Motor neuron (in vitro differentiated cells): ENCODE measurements at regions not wholly inside any gene's neighbourhood (a gene's known extent, or its start where the extent isn't known, plus 50 kb on each side); places are given as distances from the start of the nearest gene placed in this dataset.

ENCODE experiments used
- ATAC-seq, 8 experiments: fragments of 200-7000 bp; cut with Tn5 transposase; replicated peaks in 6 of 8; 2 replicates each; pipeline ENCODE4 v1.8.0; 2021; ENCODE audit warnings: mild to moderate bottlenecking in 8 of 8, moderate library complexity in 8 of 8
- H3K27ac ChIP-seq, 2 donors: fragments of 250-450 bp; sonication (Bioruptor Pico); 2 replicates each; pipeline ENCODE4 v1.9.0; 2021; ENCODE audit warnings: antibody characterized with exemption in 2 of 2, mild to moderate bottlenecking in 2 of 2, moderate library complexity in 1 of 2
- H3K4me1 ChIP-seq, 2 donors: fragments of 250-450 bp; sonication (Bioruptor Pico); replicated peaks in 1 of 2; 2 replicates each; pipeline ENCODE4 v1.6.1; 2021; ENCODE audit warnings: antibody characterized with exemption in 2 of 2, mild to moderate bottlenecking in 2 of 2, moderate library complexity in 1 of 2
- H3K4me3 ChIP-seq, 5 donors: fragments of 250-450 bp; sonication (Bioruptor Pico); 2 replicates each; pipeline ENCODE4 v1.9.0; 2021; ENCODE audit warnings: antibody characterized with exemption in 5 of 5, mild to moderate bottlenecking in 5 of 5, moderate library complexity in 4 of 5
- WGBS, 10 experiments: fragments of 450-650 bp; shearing (Covaris generic); methylation state at CpG; one replicate each; pipeline ENCODE4 v1.0.0; 2022; 5-methylcytosine and 5-hydroxymethylcytosine counted together
- in situ Hi-C, 9 experiments: fragments of 400-800 bp; cut with MboI; loops; one replicate each; pipeline ENCODE4 v1.15.0; 2021; ENCODE audit warnings: low sequenced_read_pairs in 9 of 9, low pct_unique_long_range_greater_than_20kb in 2 of 9; ENCODE audit not compliant: unreplicated experiment in 9 of 9

DNA sequence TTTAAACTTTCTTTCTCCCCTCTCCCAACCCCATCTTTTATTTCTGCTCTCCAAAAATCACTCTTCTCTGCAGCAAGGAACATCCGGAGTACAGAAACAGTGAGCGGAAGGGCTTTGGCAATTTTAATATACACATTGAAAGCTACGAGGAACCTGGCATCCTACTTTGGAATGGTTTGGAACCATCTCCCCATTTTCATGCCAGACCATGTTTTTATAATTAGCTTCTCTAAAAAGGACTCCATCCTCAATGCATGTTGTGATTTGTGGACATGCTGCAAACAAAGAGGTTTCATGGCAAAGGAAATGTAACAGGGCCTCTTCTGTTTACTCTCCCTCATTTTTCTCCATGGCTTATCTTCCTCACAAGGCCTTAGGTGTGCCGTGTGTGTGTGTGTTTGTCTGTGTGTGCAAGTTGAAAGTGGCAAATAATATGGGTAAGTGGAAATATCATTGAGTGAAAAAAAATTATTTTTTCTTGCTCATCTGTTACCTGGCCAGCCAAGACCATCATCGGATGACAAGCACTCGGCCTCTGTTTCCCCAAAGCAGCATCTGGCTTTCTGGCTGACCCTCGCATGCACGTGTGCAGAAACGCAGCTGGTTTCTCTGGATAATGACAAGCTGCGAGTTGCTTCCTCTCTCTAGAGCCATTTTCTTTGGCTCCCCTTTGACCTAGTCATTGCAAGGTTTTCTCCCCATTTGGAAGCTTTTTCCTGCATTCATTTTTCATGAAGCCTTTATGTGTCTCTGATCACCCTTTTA is 585.0 kb downstream of the TMEM114 start:
- 4 to 81% (median 75%) methylated on average over 2 to 10 of the region's 10 CpGs; no CpG with 5 or more reads in 3 of the 10 experiments for WGBS, 10 experiments
- in situ Hi-C loops: no loop called here
- H3K4me1 ChIP-seq: peaks cover 0 to 17% of the 10 kb centered on the region in 2 donors
- H3K27ac ChIP-seq: peak overlapping the region in 1 of 2 donors; percentile 24
- H3K4me3 ChIP-seq: no peak overlapping the region
- ATAC-seq: no peak

DNA sequence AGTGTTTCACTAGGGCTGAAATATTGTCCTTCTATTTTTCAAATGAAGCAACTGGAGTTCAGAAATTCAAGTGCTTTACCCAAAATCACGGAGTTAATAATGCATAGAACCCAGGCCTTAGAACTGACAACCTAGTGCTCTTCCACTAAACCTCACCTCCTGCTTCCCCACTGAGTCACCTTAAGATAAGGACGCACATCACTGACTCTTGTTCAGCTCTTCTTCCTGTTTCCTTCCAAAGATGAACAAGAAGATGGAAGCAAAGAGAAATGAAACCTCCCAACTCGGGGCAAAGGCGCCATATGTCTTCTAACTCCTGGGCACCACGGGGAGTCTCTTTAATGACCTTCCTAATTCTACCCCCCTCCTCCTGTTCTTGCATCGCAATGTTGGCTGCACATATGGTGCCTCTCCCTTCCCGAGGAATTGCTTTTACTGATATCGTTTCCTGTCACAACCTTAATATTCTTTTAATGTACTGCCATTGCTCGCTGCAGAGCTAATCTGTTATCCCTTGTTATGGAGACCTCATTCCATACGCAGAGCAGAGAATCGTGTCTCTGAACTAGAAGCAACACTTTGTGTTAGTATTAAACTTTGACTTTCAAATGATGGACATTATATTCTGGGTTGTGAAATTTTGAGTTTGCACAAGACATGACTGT is 591.4 kb downstream of the TMEM114 start:
- H3K4me3 ChIP-seq: no peak overlapping the region
- no peak for ATAC-seq
- WGBS, 10 experiments: 0 to 80% (median 65%) methylated on average over 1 to 11 of the region's 11 CpGs
- no peaks in the 10 kb centered on the region for H3K4me1 ChIP-seq
- in situ Hi-C loops: no loop called here
- no peak overlapping the region for H3K27ac ChIP-seq

DNA sequence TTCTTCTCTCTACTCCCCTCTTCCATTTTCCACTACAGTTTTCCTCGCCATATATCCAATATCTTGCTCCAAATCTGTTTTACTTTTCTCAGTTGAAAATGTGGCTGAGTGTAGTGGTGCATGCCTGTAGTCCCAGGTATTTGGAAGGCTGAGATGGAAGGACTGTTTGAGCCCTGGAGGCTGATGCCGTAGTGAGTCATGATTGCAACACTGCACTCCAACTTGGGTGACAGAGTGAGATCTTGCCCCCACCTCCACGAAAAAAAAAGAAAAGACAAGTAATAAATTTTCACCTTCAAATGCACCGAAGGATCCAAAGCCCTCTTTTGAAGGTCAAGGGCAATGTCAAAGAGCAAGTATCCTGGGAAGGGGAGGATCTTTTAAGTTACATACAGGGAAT is 592.3 kb downstream of the TMEM114 start:
- H3K4me1 ChIP-seq: no peaks in the 10 kb centered on the region
- H3K27ac ChIP-seq: no peak overlapping the region
- no peak overlapping the region for H3K4me3 ChIP-seq
- in situ Hi-C loops: no loop called here
- WGBS, 10 experiments: 0 to 80% (median 39%) methylated on average over 1 to 4 of the region's 4 CpGs; no CpG with 5 or more reads in 2 of the 10 experiments
- no peak for ATAC-seq

- no peak for ATAC-seq
- H3K4me3 ChIP-seq: no peak overlapping the region
- in situ Hi-C loops: no loop called here
- no peak overlapping the region for H3K27ac ChIP-seq
- 0 to 100% (median 30%) methylated on average over 1 to 3 of the region's 3 CpGs; no CpG with 5 or more reads in 1 of the 10 experiments for WGBS, 10 experiments
- no peaks in the 10 kb centered on the region for H3K4me1 ChIP-seq
These were observed 597.7 kb downstream of the TMEM114 start for GRCh38 chr16:7992616-7993015.

GRCh38 chr16:7990626-7991260 is 599.6 kb downstream of the TMEM114 start:
- no peaks in the 10 kb centered on the region for H3K4me1 ChIP-seq
- no peak overlapping the region for H3K4me3 ChIP-seq
- in situ Hi-C loops: no loop called here
- no peak for ATAC-seq
- H3K27ac ChIP-seq: no peak overlapping the region
- 3 to 100% (median 73%) methylated on average over 4 to 11 of the region's 11 CpGs for WGBS, 10 experiments

DNA sequence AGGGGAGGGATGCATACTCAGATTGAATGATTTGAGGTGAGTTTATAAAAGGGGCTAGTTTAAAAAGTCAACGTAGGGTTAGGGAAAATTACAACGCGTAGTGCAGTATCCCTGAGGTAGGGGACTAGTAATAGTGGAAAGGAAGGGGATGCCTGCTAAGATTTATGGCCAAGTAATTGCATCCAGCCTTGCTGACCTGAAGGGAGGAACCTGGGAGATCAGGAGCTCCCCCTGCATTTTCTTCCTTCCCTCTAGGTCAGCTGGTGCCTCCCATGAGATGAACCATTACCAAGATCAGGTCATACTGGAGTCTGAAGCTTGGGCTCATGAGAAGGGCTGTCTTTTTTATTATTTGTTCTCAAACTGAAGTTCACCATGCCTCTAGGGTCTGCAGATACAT is 606.6 kb downstream of the TMEM114 start:
- H3K27ac ChIP-seq: no peak overlapping the region
- in situ Hi-C loops: no loop called here
- ATAC-seq: no peak
- no peak overlapping the region for H3K4me3 ChIP-seq
- 62 to 87% (median 86%) methylated on average over 2 to 3 of the region's 3 CpGs; no CpG with 5 or more reads in 7 of the 10 experiments for WGBS, 10 experiments
- peaks cover 0 to 39% of the 10 kb centered on the region in 2 donors for H3K4me1 ChIP-seq

- ATAC-seq: peak in 4 of 8 experiments; percentile 10 to 62 (median 48)
- H3K4me3 ChIP-seq: no peak overlapping the region
- in situ Hi-C loops: no loop called here
- H3K27ac ChIP-seq: no peak overlapping the region
- 0 to 77% (median 25%) methylated on average over 1 to 2 of the region's 2 CpGs for WGBS, 10 experiments
- H3K4me1 ChIP-seq: peaks cover 0 to 45% of the 10 kb centered on the region in 2 donors
These were observed 610.2 kb downstream of the TMEM114 start for GRCh38 chr16:7980133-7980483.

DNA sequence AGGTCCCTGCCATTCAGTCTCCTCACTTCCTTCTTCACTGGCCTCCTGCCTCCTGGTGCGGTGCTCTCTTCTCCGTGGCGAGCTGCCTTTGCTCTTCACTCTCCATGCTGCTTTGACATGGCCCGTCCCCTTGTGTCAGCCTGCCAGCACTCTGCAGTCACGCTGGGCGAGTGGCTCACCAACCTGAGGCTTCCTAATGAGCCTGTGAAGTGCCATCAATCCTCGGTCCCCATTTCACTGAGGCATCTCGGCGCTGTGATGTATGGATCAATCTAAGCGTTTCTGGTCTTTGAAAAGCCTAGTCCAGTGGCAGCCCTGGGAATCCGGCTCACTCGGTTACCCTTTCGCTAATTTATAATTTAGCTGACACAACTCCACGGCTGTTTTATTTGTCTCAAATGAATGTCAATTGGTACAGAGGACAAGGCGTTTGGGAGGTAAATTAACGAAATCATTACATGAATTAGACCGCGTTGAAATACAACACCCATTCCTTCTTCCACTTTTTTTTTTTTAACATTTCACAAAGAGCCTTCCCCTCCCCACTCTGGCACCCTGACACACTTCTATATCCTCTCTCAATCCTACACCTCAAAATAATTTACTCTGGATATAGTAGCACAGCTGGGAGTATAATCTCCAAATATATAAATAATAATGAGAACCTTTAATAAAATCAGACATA is 610.7 kb downstream of the TMEM114 start:
- peak overlapping the region in 1 of 2 donors; percentile 11 for H3K27ac ChIP-seq
- in situ Hi-C loops: no loop called here
- ATAC-seq: peak in 4 of 8 experiments; percentile 73 to 93 (median 91)
- 0 to 94% (median 46%) methylated on average over 3 to 18 of the region's 18 CpGs for WGBS, 10 experiments
- H3K4me1 ChIP-seq: peaks cover 0 to 45% of the 10 kb centered on the region in 2 donors
- H3K4me3 ChIP-seq: no peak overlapping the region

DNA sequence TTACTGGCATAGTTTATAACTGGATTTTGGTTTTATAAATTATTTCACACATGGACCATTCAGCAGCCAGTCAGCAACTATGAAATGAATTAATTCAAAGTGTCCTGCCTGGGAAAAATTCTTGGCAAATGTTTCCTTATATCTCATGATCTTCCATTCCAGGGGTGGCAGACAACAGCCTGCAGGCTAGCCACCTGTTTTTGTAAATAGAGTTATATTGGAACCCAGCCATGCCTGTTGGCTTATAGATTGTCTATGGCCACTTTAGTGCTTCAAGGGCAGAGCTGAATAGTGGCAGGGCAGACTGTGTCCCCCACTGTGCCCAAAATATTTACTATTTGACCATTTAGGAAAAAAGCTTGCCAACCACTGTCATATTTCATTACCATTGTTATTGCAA is 613.7 kb downstream of the TMEM114 start:
- Histone ChIP-seq H3K4me1 (peaks cover 0 to 35% of the 10 kb centered on the region in 2 donors), H3K27ac (no peak overlapping the region), H3K4me3 (no peak overlapping the region)
- in situ Hi-C loops: no loop called here
- no peak for ATAC-seq

DNA sequence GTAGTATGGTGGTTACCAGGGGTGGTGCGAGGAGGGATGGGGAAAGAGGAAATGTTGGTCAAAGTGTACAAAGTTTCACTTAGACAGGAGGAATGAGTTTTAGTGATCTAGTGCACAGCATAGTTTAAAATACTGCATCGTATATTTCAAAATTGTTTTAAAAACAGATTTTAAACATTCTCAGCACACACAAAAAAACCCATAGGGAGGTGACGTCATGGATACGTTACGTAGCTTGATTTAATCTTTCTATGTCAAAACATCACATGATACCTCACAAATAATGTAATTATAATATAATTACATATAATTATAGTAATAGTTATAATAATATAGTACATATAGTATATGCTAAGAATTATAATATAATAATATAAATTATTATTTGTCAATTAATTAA is 614.2 kb downstream of the TMEM114 start:
- H3K27ac ChIP-seq: no peak overlapping the region
- peaks cover 0 to 31% of the 10 kb centered on the region in 2 donors for H3K4me1 ChIP-seq
- WGBS, 10 experiments: 17 to 100% (median 62%) methylated on average over 2 to 5 of the region's 5 CpGs; no CpG with 5 or more reads in 2 of the 10 experiments
- no peak for ATAC-seq
- no peak overlapping the region for H3K4me3 ChIP-seq
- in situ Hi-C loops: no loop called here

DNA sequence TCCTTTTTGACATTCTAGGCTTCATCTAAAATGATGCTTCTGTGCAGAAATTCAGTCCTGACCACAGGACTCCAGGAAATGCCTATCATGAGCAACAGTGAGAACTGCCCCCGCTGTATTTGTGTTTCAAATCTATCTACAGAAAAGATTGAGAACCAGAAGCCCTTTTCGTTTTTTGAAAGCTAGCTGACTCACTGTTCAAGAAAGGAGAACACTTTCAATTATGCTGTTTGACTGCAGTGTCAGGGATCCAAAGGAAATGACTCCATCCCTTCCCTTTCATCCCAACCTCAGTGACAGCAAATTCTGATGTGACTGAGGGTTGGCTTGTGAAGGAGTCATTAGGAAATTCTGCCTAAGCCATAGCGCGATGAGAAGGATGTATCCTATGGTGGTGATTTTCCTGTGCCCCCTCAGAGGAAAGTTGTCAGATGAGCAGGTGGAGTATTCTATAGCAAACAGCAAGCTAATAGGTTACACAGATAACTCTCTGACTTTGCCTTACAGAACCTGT is 622.3 kb downstream of the TMEM114 start:
- peaks cover 0 to 22% of the 10 kb centered on the region in 2 donors for H3K4me1 ChIP-seq
- WGBS, 10 experiments: 0 to 100% (median 20%) methylated on average over 1 to 4 of the region's 4 CpGs; no CpG with 5 or more reads in 1 of the 10 experiments
- H3K27ac ChIP-seq: no peak overlapping the region
- peak in 2 of 8 experiments; percentile 39 to 43 for ATAC-seq
- in situ Hi-C loops: no loop called here
- H3K4me3 ChIP-seq: no peak overlapping the region

DNA sequence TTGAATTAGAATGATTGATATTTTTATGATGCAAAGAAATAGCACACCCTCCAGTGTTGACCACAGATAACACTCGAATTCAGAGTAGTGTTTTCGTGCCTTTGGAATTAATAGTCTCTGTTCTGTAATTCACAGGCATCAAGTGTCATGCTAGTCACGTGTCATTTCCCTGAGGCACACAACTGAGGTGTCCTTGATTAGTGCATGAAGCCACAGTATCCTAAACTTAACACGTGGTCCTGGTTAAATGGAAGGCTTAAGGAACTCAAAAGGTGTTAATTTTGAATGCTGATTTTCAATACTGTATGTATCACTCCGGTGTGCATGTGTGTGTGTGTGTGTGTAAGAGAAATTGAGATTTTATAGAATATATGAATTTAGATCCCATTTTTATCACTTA is 625.6 kb downstream of the TMEM114 start:
- no peak overlapping the region for H3K4me3 ChIP-seq
- peak in 2 of 8 experiments; percentile 21 to 26 for ATAC-seq
- H3K4me1 ChIP-seq: peaks cover 0 to 16% of the 10 kb centered on the region in 2 donors
- WGBS, 10 experiments: 0 to 89% (median 24%) methylated on average over 2 to 5 of the region's 5 CpGs; no CpG with 5 or more reads in 2 of the 10 experiments
- in situ Hi-C loops: no loop called here
- no peak overlapping the region for H3K27ac ChIP-seq

DNA sequence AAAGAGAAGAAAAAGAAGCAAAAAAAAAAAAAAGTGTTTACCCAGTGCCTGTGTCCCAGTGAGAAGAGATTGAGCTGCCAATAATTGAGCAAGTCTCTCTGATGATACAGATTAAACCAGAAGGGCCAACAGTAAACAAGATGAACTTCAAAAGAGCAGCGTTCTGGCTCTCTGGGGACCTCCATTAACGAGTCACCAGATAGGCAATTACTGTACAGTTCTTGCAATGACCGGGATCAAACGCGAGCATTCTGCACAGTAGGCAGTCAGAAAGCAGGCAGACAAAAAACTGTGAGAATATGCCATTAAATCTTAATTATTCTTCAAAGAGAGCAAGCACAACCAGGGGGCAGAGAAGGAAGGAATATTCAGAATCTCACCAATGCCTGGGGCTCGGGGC is 626.1 kb downstream of the TMEM114 start:
- in situ Hi-C loops: no loop called here

More for the DNA sequence above, 626.1 kb downstream of the TMEM114 start:
- H3K27ac ChIP-seq: no peak overlapping the region
- no peak overlapping the region for H3K4me3 ChIP-seq
- ATAC-seq: peak in 4 of 8 experiments; percentile 19 to 92 (median 56)
- peaks cover 0 to 12% of the 10 kb centered on the region in 2 donors for H3K4me1 ChIP-seq
- WGBS, 10 experiments: 0 to 56% (median 35%) methylated on average over 1 to 6 of the region's 6 CpGs
